HEK293T (cell line): ENCODE measurements at regions not wholly inside any gene's neighbourhood (a gene's known extent, or its start where the extent isn't known, plus 50 kb on each side); places are given as distances from the start of the nearest gene placed in this dataset.

Source experiments
- ARNT ChIP-seq: fragments of 450-650 bp; IDR thresholded peaks from 2 replicates; pipeline ENCODE4 v1.6.1; 2017; ENCODE audit warnings: mild to moderate bottlenecking
- BHLHE40 ChIP-seq: fragments of 450-650 bp; IDR thresholded peaks from 2 replicates; pipeline ENCODE4 v1.6.1; 2016; ENCODE audit warnings: mild to moderate bottlenecking, moderate library complexity, borderline replicate concordance
- CTBP1 ChIP-seq: fragments of 450-650 bp; IDR thresholded peaks from 2 replicates; pipeline ENCODE4 v1.6.1; 2016; ENCODE audit warnings: borderline replicate concordance
- ELF4 ChIP-seq: fragments of 450-650 bp; IDR thresholded peaks from 2 replicates; pipeline ENCODE4 v1.6.1; 2017; ENCODE audit warnings: antibody characterized with exemption
- FOXA1 ChIP-seq: fragments of 450-650 bp; IDR thresholded peaks from 2 replicates; pipeline ENCODE4 v1.6.1; 2016; ENCODE audit warnings: mild to moderate bottlenecking
- FOXK2 ChIP-seq: fragments of 450-650 bp; IDR thresholded peaks from 2 replicates; pipeline ENCODE4 v1.6.1; 2016; ENCODE audit warnings: mild to moderate bottlenecking
- FOXM1 ChIP-seq: fragments of 450-650 bp; IDR thresholded peaks from 2 replicates; pipeline ENCODE4 v1.6.1; 2017; ENCODE audit warnings: mild to moderate bottlenecking, borderline replicate concordance
- HDGF ChIP-seq: fragments of 450-650 bp; IDR thresholded peaks from 2 replicates; pipeline ENCODE4 v1.6.1; 2017; ENCODE audit warnings: antibody characterized with exemption, borderline replicate concordance
- L3MBTL2 ChIP-seq: fragments of 450-650 bp; conservative IDR thresholded peaks from 2 replicates; pipeline ENCODE4 v1.6.1; 2016; ENCODE audit warnings: mild to moderate bottlenecking
- LEF1 ChIP-seq: fragments of 450-650 bp; IDR thresholded peaks from 2 replicates; pipeline ENCODE4 v1.6.1; 2017; ENCODE audit warnings: mild to moderate bottlenecking, borderline replicate concordance
- SUZ12 ChIP-seq: fragments of 450-650 bp; IDR thresholded peaks from 2 replicates; pipeline ENCODE4 v1.6.1; 2016; ENCODE audit warnings: mild to moderate bottlenecking
- TARDBP ChIP-seq: fragments of 450-650 bp; IDR thresholded peaks from 2 replicates; pipeline ENCODE4 v1.6.1; 2016
- ZNF384 ChIP-seq: fragments of 450-650 bp; IDR thresholded peaks from 2 replicates; pipeline ENCODE4 v1.6.1; 2016
- TF ChIP-seq, protein P1 (sequence below): fragments of 450-650 bp; IDR thresholded peaks from 2 replicates; pipeline ENCODE4 v1.6.1; 2016

DNA sequence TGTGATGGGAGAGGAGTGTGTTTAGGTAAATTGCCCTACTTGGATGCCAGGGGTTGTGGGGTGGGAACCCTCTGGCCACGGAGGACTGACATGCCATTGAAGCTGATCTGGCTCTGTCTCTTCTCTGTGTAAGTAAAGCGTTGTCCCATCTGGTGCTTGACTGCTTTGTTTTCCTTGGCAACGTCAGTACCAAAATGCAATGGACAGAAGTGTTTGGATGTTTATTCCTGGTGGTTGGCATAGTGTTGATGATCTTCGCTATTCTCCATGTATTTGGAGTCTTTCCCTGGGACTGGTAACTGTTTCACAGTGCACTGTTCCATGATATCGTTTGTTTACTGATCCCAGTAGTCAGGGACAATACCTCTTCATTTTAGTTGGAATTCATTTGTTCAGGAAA, 130.5 kb upstream of the MCTP2 start:
- TF ChIP-seq SUZ12 (no peak), CTBP1 (no peak), BHLHE40 (no peak), ZNF384 (no peak), ARNT (no peak), ELF4 (no peak), FOXM1 (no peak), LEF1 (no peak), FOXK2 (no peak), HDGF (no peak), FOXA1 (no peak), TARDBP (no peak), L3MBTL2 (no peak)
- TF ChIP-seq, protein P1, sequence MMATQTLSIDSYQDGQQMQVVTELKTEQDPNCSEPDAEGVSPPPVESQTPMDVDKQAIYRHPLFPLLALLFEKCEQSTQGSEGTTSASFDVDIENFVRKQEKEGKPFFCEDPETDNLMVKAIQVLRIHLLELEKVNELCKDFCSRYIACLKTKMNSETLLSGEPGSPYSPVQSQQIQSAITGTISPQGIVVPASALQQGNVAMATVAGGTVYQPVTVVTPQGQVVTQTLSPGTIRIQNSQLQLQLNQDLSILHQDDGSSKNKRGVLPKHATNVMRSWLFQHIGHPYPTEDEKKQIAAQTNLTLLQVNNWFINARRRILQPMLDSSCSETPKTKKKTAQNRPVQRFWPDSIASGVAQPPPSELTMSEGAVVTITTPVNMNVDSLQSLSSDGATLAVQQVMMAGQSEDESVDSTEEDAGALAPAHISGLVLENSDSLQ, result no peak
